ENCODE measurements at regions not wholly inside any gene's neighbourhood (a gene's known extent, or its start where the extent isn't known, plus 50 kb on each side); places are given as distances from the start of the nearest gene placed in this dataset.

- no peaks in the 10 kb centered on the region for H3K4me1 ChIP-seq (ENCODE audit: control insufficient read depth, extremely low read depth, insufficient read depth, low read length)
- H3K9me3 ChIP-seq (ENCODE audit: control insufficient read depth, insufficient read depth, low read depth, low read length) = no peaks in the 10 kb centered on the region
- H3K9ac ChIP-seq (ENCODE audit: insufficient read depth, low read length) = no peak overlapping the region
- no peak overlapping the region for H3K4me2 ChIP-seq (ENCODE audit: extremely low read depth, insufficient read depth, low read length)
- TF ChIP-seq EZH2 (IDR thresholded peaks at IDR 0.05; ENCODE audit: low read length, missing control alignments) = no peak
- no peak for TF ChIP-seq CTCF (conservative IDR thresholded peaks at IDR 0.05 in 1 of 2, IDR thresholded peaks at IDR 0.05 in 1 of 2; ENCODE audit: low read depth in 1 of 2, low read length in 2 of 2)
- H3K27me3 ChIP-seq (ENCODE audit: control insufficient read depth, insufficient read depth, low read length) = no peaks in the 10 kb centered on the region
- no peak overlapping the region for H2AFZ ChIP-seq (ENCODE audit: low read length)
- no peak overlapping the region for H3K27ac ChIP-seq (ENCODE audit: insufficient read depth, low read length)
- no peak for DNase-seq (ENCODE audit: low read depth in 2 of 2)
- no peaks in the 10 kb centered on the region for H3K36me3 ChIP-seq (ENCODE audit: control insufficient read depth, insufficient read depth, low read length)
- no peak overlapping the region for H3K4me3 ChIP-seq (replicated peaks in 1 of 4; ENCODE audit: control extremely low read depth in 1 of 4, insufficient read depth in 1 of 4, low read depth in 3 of 4, low read length in 4 of 4)
- no peaks in the 10 kb centered on the region for H4K20me1 ChIP-seq (ENCODE audit: control insufficient read depth, extremely low read depth, insufficient read depth, low read length)
- no peaks in the 10 kb centered on the region for H3K79me2 ChIP-seq (ENCODE audit: control insufficient read depth, insufficient read depth, low read length)
Measured at GRCh38 chr1:34650800-34651199, 104.0 kb upstream of the GJB5 start.

- Histone ChIP-seq H3K4me1 (ENCODE audit: control insufficient read depth, extremely low read depth, insufficient read depth, low read length) (no peaks in the 10 kb centered on the region), H3K36me3 (ENCODE audit: control insufficient read depth, insufficient read depth, low read length) (no peaks in the 10 kb centered on the region), H3K4me2 (ENCODE audit: extremely low read depth, insufficient read depth, low read length) (no peak overlapping the region), H3K27me3 (ENCODE audit: control insufficient read depth, insufficient read depth, low read length) (no peaks in the 10 kb centered on the region), H2AFZ (ENCODE audit: low read length) (no peak overlapping the region), H3K9ac (ENCODE audit: insufficient read depth, low read length) (no peak overlapping the region), H4K20me1 (ENCODE audit: control insufficient read depth, extremely low read depth, insufficient read depth, low read length) (no peaks in the 10 kb centered on the region), H3K79me2 (ENCODE audit: control insufficient read depth, insufficient read depth, low read length) (no peaks in the 10 kb centered on the region), H3K27ac (ENCODE audit: insufficient read depth, low read length) (no peak overlapping the region), H3K4me3 (replicated peaks in 1 of 4; ENCODE audit: control extremely low read depth in 1 of 4, insufficient read depth in 1 of 4, low read depth in 3 of 4, low read length in 4 of 4) (no peak overlapping the region), H3K9me3 (ENCODE audit: control insufficient read depth, insufficient read depth, low read depth, low read length) (no peaks in the 10 kb centered on the region)
- TF ChIP-seq EZH2 (IDR thresholded peaks at IDR 0.05; ENCODE audit: low read length, missing control alignments) (no peak), CTCF (conservative IDR thresholded peaks at IDR 0.05 in 1 of 2, IDR thresholded peaks at IDR 0.05 in 1 of 2; ENCODE audit: low read depth in 1 of 2, low read length in 2 of 2) (no peak)
- no peak for DNase-seq (ENCODE audit: low read depth in 2 of 2)
Measured at GRCh38 chr1:34653110-34653509, 101.7 kb upstream of the GJB5 start.

GRCh38 chr1:34655206-34655874, 99.5 kb upstream of the GJB5 start:
- Histone ChIP-seq H3K9me3 (ENCODE audit: control insufficient read depth, insufficient read depth, low read depth, low read length) (no peaks in the 10 kb centered on the region), H2AFZ (ENCODE audit: low read length) (no peak overlapping the region), H3K4me2 (ENCODE audit: extremely low read depth, insufficient read depth, low read length) (no peak overlapping the region), H3K9ac (ENCODE audit: insufficient read depth, low read length) (no peak overlapping the region), H3K27me3 (ENCODE audit: control insufficient read depth, insufficient read depth, low read length) (no peaks in the 10 kb centered on the region), H3K36me3 (ENCODE audit: control insufficient read depth, insufficient read depth, low read length) (no peaks in the 10 kb centered on the region), H3K4me3 (replicated peaks in 1 of 4; ENCODE audit: control extremely low read depth in 1 of 4, insufficient read depth in 1 of 4, low read depth in 3 of 4, low read length in 4 of 4) (no peak overlapping the region), H4K20me1 (ENCODE audit: control insufficient read depth, extremely low read depth, insufficient read depth, low read length) (no peaks in the 10 kb centered on the region), H3K4me1 (ENCODE audit: control insufficient read depth, extremely low read depth, insufficient read depth, low read length) (no peaks in the 10 kb centered on the region), H3K79me2 (ENCODE audit: control insufficient read depth, insufficient read depth, low read length) (no peaks in the 10 kb centered on the region), H3K27ac (ENCODE audit: insufficient read depth, low read length) (no peak overlapping the region)
- TF ChIP-seq CTCF (conservative IDR thresholded peaks at IDR 0.05 in 1 of 2, IDR thresholded peaks at IDR 0.05 in 1 of 2; ENCODE audit: low read depth in 1 of 2, low read length in 2 of 2) = no peak
- no peak for TF ChIP-seq EZH2 (IDR thresholded peaks at IDR 0.05; ENCODE audit: low read length, missing control alignments)
- no peak for DNase-seq (ENCODE audit: low read depth in 2 of 2)
